ENCODE measurements at regions not wholly inside any gene's neighbourhood (a gene's known extent, or its start where the extent isn't known, plus 50 kb on each side); places are given as distances from the start of the nearest gene placed in this dataset.

GRCh38 chr4:173990869-173991210 lies 292.6 kb downstream of the FBXO8 start:
- H3K14ac ChIP-seq (ENCODE audit: insufficient read depth, low read length): no peak overlapping the region
- no peaks in the 10 kb centered on the region for H3K27me3 Mint-ChIP-seq (ENCODE audit: low read depth)

More at GRCh38 chr4:173990869-173991210, 292.6 kb downstream of the FBXO8 start:
- no peaks in the 10 kb centered on the region for H4K20me1 ChIP-seq (ENCODE audit: control insufficient read depth, insufficient read depth, insufficient read length)
- no peak overlapping the region for H2BK20ac ChIP-seq (ENCODE audit: low read depth, low read length, poor library complexity, severe bottlenecking)
- H3K23me2 ChIP-seq (ENCODE audit: insufficient read length, low read depth, low read length, poor library complexity, severe bottlenecking): no peaks in the 10 kb centered on the region
- no peak overlapping the region for H4K91ac ChIP-seq (ENCODE audit: insufficient read length, low read depth, low read length)
- no peak overlapping the region for H2AFZ ChIP-seq (ENCODE audit: low read length)
- H3K9ac ChIP-seq (ENCODE audit: extremely low read depth, insufficient read length, low read length): no peak overlapping the region
- no peak overlapping the region for H3K27ac ChIP-seq (ENCODE audit: insufficient read length, low read depth, low read length)
- no peak overlapping the region for H3K23ac ChIP-seq (ENCODE audit: insufficient read length, low read depth, low read length)
- H3T11ph ChIP-seq (ENCODE audit: low read length): no peak overlapping the region
- no peak overlapping the region for H2AK5ac ChIP-seq (ENCODE audit: insufficient read length, low read length)
- no peaks in the 10 kb centered on the region for H3K9me3 ChIP-seq (ENCODE audit: control insufficient read depth, low read depth, low read length)
- no peak overlapping the region for H3K4me2 ChIP-seq (ENCODE audit: insufficient read depth, insufficient read length, low read length)
- no peaks in the 10 kb centered on the region; a peak in 1 of 5 replicates for H3K9me3 Mint-ChIP-seq
- H3K36me3 Mint-ChIP-seq (ENCODE audit: insufficient read depth in 1 of 3, low read depth in 3 of 3): no peaks in the 10 kb centered on the region
- no peaks in the 10 kb centered on the region for H3K79me2 ChIP-seq (ENCODE audit: insufficient read depth, low read length)
- H3K56ac ChIP-seq (ENCODE audit: insufficient read length, low read depth, low read length): no peak overlapping the region
- no peak overlapping the region for H2BK5ac ChIP-seq (ENCODE audit: insufficient read length, low read length)
- no CpG with 5 or more reads among the region's 9 CpGs for WGBS (ENCODE audit: extremely low coverage, insufficient read length, low lambda C conversion rate)
- H3K4me1 Mint-ChIP-seq: 0 out of 4 replicates have a peak, but pooled peaks cover 0 to 3% of the 10 kb centered on the region in 2 experiments
- no peak for DNase-seq
- H2BK12ac ChIP-seq (ENCODE audit: insufficient read length, low read depth, low read length): no peak overlapping the region
- H3K18ac ChIP-seq (ENCODE audit: insufficient read length, low read depth, low read length): no peak overlapping the region
- no peak overlapping the region for H4K8ac ChIP-seq (replicated peaks; ENCODE audit: insufficient read length, low read depth, low read length)
- H3K27ac Mint-ChIP-seq: no peak overlapping the region
- H4K5ac ChIP-seq (ENCODE audit: insufficient read length, low read depth, low read length): no peak overlapping the region
- H3K4ac ChIP-seq (ENCODE audit: low read depth, low read length): no peak overlapping the region
- no peaks in the 10 kb centered on the region for H3K27me3 ChIP-seq (ENCODE audit: insufficient read depth, low read length)
- TF ChIP-seq CTCF (conservative IDR thresholded peaks at IDR 0.05): no peak
- no peak overlapping the region for H2BK15ac ChIP-seq (ENCODE audit: low read depth, low read length)
- H2BK120ac ChIP-seq (ENCODE audit: low read depth, low read length, poor library complexity, severe bottlenecking): no peak overlapping the region
- H3K4me1 ChIP-seq (ENCODE audit: insufficient read depth, low read length): no peaks in the 10 kb centered on the region
- no peak overlapping the region for H3K4me3 Mint-ChIP-seq
- no peaks in the 10 kb centered on the region for H3K79me1 ChIP-seq (ENCODE audit: insufficient read depth, low read depth, low read length, poor library complexity, severe bottlenecking)
